ENCODE measurements at regions not wholly inside any gene's neighbourhood (a gene's known extent, or its start where the extent isn't known, plus 50 kb on each side); places are given as distances from the start of the nearest gene placed in this dataset.

GRCh38 chr4:141340458-141340857, 119.8 kb downstream of the ZNF330 start:
- TF ChIP-seq CTCF (IDR thresholded peaks at IDR 0.05; ENCODE audit: borderline replicate concordance, extremely low read depth, insufficient read depth), result no peak
- Histone ChIP-seq H3K9ac (ENCODE audit: low read length in 3 of 3) (no peak overlapping the region), H3K36me3 (ENCODE audit: control insufficient read depth in 2 of 3, insufficient read depth in 3 of 3, low read length in 3 of 3) (no peaks in the 10 kb centered on the region), H3K4me1 (ENCODE audit: control insufficient read depth in 2 of 3, insufficient read depth in 2 of 3, low read depth in 1 of 3, low read length in 3 of 3) (peaks cover 0 to 21% (median 5%) of the 10 kb centered on the region in 3 donors), H3K27ac (ENCODE audit: low read depth in 2 of 2, low read length in 2 of 2) (no peak overlapping the region), H3K4me3 (ENCODE audit: low read length in 3 of 3) (no peak overlapping the region), H3K9me3 (ENCODE audit: control insufficient read depth in 2 of 3, insufficient read depth in 1 of 3, low read length in 3 of 3) (no peaks in the 10 kb centered on the region), H3K27me3 (ENCODE audit: control insufficient read depth, insufficient read depth, low read length) (no peaks in the 10 kb centered on the region)
- FAIRE-seq (no peak), DNase-seq (no peak)
- intact Hi-C loops (cut with DNase I), result no loop called here

GRCh38 chr4:141346144-141346543, 125.4 kb downstream of the ZNF330 start:
- Histone ChIP-seq H3K4me1 (ENCODE audit: control insufficient read depth in 2 of 3, insufficient read depth in 2 of 3, low read depth in 1 of 3, low read length in 3 of 3) (peaks cover 0 to 4% (median 0%) of the 10 kb centered on the region in 3 donors), H3K36me3 (ENCODE audit: control insufficient read depth in 2 of 3, insufficient read depth in 3 of 3, low read length in 3 of 3) (no peaks in the 10 kb centered on the region), H3K27me3 (ENCODE audit: control insufficient read depth, insufficient read depth, low read length) (no peaks in the 10 kb centered on the region), H3K9ac (ENCODE audit: low read length in 3 of 3) (no peak overlapping the region), H3K4me3 (ENCODE audit: low read length in 3 of 3) (no peak overlapping the region), H3K9me3 (ENCODE audit: control insufficient read depth in 2 of 3, insufficient read depth in 1 of 3, low read length in 3 of 3) (no peaks in the 10 kb centered on the region), H3K27ac (ENCODE audit: low read depth in 2 of 2, low read length in 2 of 2) (no peak overlapping the region)
- intact Hi-C loops (cut with DNase I), result no loop called here
- DNase-seq, result peak in 2 of 5 donors; percentile 67 to 77
- peak; percentile 98 for FAIRE-seq
- peak; percentile 64 for TF ChIP-seq CTCF (IDR thresholded peaks at IDR 0.05; ENCODE audit: borderline replicate concordance, extremely low read depth, insufficient read depth)

- H3K4me3 ChIP-seq (ENCODE audit: low read length in 3 of 3), result no peak overlapping the region
- H3K27me3 ChIP-seq (ENCODE audit: control insufficient read depth, insufficient read depth, low read length), result no peaks in the 10 kb centered on the region
- intact Hi-C loops (cut with DNase I), result no loop called here
- DNase-seq (no peak), FAIRE-seq (no peak)
- no peak for TF ChIP-seq CTCF (IDR thresholded peaks at IDR 0.05; ENCODE audit: borderline replicate concordance, extremely low read depth, insufficient read depth)
- H3K9ac ChIP-seq (ENCODE audit: low read length in 3 of 3), result no peak overlapping the region
- peaks cover 0 to 4% (median 0%) of the 10 kb centered on the region in 3 donors for H3K4me1 ChIP-seq (ENCODE audit: control insufficient read depth in 2 of 3, insufficient read depth in 2 of 3, low read depth in 1 of 3, low read length in 3 of 3)
- H3K9me3 ChIP-seq (ENCODE audit: control insufficient read depth in 2 of 3, insufficient read depth in 1 of 3, low read length in 3 of 3), result no peaks in the 10 kb centered on the region
- no peaks in the 10 kb centered on the region for H3K36me3 ChIP-seq (ENCODE audit: control insufficient read depth in 2 of 3, insufficient read depth in 3 of 3, low read length in 3 of 3)
- H3K27ac ChIP-seq (ENCODE audit: low read depth in 2 of 2, low read length in 2 of 2), result no peak overlapping the region
Measured at GRCh38 chr4:141347684-141348083, 127.0 kb downstream of the ZNF330 start.

GRCh38 chr4:141348125-141348524, 127.4 kb downstream of the ZNF330 start:
- DNase-seq, result no peak
- H3K9me3 ChIP-seq (ENCODE audit: control insufficient read depth in 2 of 3, insufficient read depth in 1 of 3, low read length in 3 of 3), result no peaks in the 10 kb centered on the region
- H3K4me1 ChIP-seq (ENCODE audit: control insufficient read depth in 2 of 3, insufficient read depth in 2 of 3, low read depth in 1 of 3, low read length in 3 of 3), result peaks cover 0 to 4% (median 0%) of the 10 kb centered on the region in 3 donors
- no peak for TF ChIP-seq CTCF (IDR thresholded peaks at IDR 0.05; ENCODE audit: borderline replicate concordance, extremely low read depth, insufficient read depth)
- intact Hi-C loops (cut with DNase I), result no loop called here
- no peak overlapping the region for H3K9ac ChIP-seq (ENCODE audit: low read length in 3 of 3)
- no peak for FAIRE-seq
- H3K36me3 ChIP-seq (ENCODE audit: control insufficient read depth in 2 of 3, insufficient read depth in 3 of 3, low read length in 3 of 3), result no peaks in the 10 kb centered on the region
- H3K4me3 ChIP-seq (ENCODE audit: low read length in 3 of 3), result no peak overlapping the region
- no peak overlapping the region for H3K27ac ChIP-seq (ENCODE audit: low read depth in 2 of 2, low read length in 2 of 2)
- H3K27me3 ChIP-seq (ENCODE audit: control insufficient read depth, insufficient read depth, low read length), result no peaks in the 10 kb centered on the region
